Ascending aorta (tissue), 2 donors: ENCODE measurements at regions not wholly inside any gene's neighbourhood (a gene's known extent, or its start where the extent isn't known, plus 50 kb on each side); places are given as distances from the start of the nearest gene placed in this dataset.

Experiments used
- DNase-seq, 2 donors: peaks; one replicate each; pipeline ENCODE4 v3.0.0-alpha.2; 2019; ENCODE audit warnings: low spot score in 2 of 2
- H3K27ac ChIP-seq, 2 donors: fragments of 200-600 bp; sonication (generic); one replicate each; pipeline ENCODE4 v1.5.1; 2016 to 2017; ENCODE audit warnings: mild to moderate bottlenecking in 1 of 2
- H3K27me3 ChIP-seq: fragments of 200-600 bp; sonication (generic); one replicate; pipeline ENCODE4 v1.5.1; 2017
- H3K36me3 ChIP-seq, 2 donors: fragments of 200-600 bp; sonication (generic); one replicate each; pipeline ENCODE4 v1.5.1; 2016
- H3K4me1 ChIP-seq, 2 donors: fragments of 200-600 bp; sonication (generic); one replicate each; pipeline ENCODE4 v1.5.1; 2016 to 2017; ENCODE audit warnings: mild to moderate bottlenecking in 1 of 2
- H3K4me3 ChIP-seq, 2 donors: fragments of 200-600 bp; sonication (generic); one replicate each; pipeline ENCODE4 v1.5.1; 2016 to 2017; ENCODE audit warnings: mild to moderate bottlenecking in 1 of 2
- H3K9me3 ChIP-seq, 2 donors: fragments of 200-600 bp; sonication (generic); one replicate each; pipeline ENCODE4 v1.5.1; 2016
- CTCF ChIP-seq, 3 experiments: fragments of 200-600 bp in 2 of 3; fragments of 450-650 bp in 1 of 3; sonication (generic) in 2 of 3; IDR thresholded peaks; one replicate each; pipeline ENCODE4 v1.5.1; 2016 to 2019; ENCODE audit warnings: antibody characterized with exemption in 3 of 3, mild to moderate bottlenecking in 1 of 3, moderate library complexity in 1 of 3
- intact Hi-C: fragments of 100-400 bp; cut with DNase I; formaldehyde crosslinking; loops from one replicate; pipeline ENCODE4 v1.15.1; 2023

GRCh38 chr2:36178384-36178783, 177.2 kb upstream of the CRIM1 start:
- Histone ChIP-seq H3K36me3 (no peaks in the 10 kb centered on the region), H3K27ac (no peak overlapping the region), H3K27me3 (no peaks in the 10 kb centered on the region), H3K4me3 (no peak overlapping the region), H3K9me3 (no peaks in the 10 kb centered on the region), H3K4me1 (no peaks in the 10 kb centered on the region)
- TF ChIP-seq CTCF (IDR thresholded peaks at IDR 0.05), result no peak
- intact Hi-C loops, result no loop called here
- no peak for DNase-seq

- Histone ChIP-seq H3K9me3 (no peaks in the 10 kb centered on the region), H3K27me3 (no peaks in the 10 kb centered on the region), H3K36me3 (no peaks in the 10 kb centered on the region), H3K27ac (no peak overlapping the region), H3K4me1 (no peaks in the 10 kb centered on the region), H3K4me3 (no peak overlapping the region)
- DNase-seq, result no peak
- TF ChIP-seq CTCF (IDR thresholded peaks at IDR 0.05), result no peak
- intact Hi-C loops, result no loop called here
These were observed 178.3 kb upstream of the CRIM1 start for GRCh38 chr2:36177282-36177681.

GRCh38 chr2:36174920-36175319, 180.7 kb upstream of the CRIM1 start:
- DNase-seq, result no peak
- intact Hi-C loops, result no loop called here
- no peak for TF ChIP-seq CTCF (IDR thresholded peaks at IDR 0.05)
- no peaks in the 10 kb centered on the region for H3K4me1 ChIP-seq
- H3K9me3 ChIP-seq, result no peaks in the 10 kb centered on the region
- no peaks in the 10 kb centered on the region for H3K36me3 ChIP-seq
- no peak overlapping the region for H3K4me3 ChIP-seq
- H3K27ac ChIP-seq, result no peak overlapping the region
- H3K27me3 ChIP-seq, result no peaks in the 10 kb centered on the region

GRCh38 chr2:36173760-36174404, 181.7 kb upstream of the CRIM1 start:
- Histone ChIP-seq H3K4me1 (no peaks in the 10 kb centered on the region), H3K27ac (no peak overlapping the region), H3K27me3 (no peaks in the 10 kb centered on the region), H3K4me3 (no peak overlapping the region), H3K36me3 (no peaks in the 10 kb centered on the region), H3K9me3 (no peaks in the 10 kb centered on the region)
- no peak for TF ChIP-seq CTCF (IDR thresholded peaks at IDR 0.05)
- intact Hi-C loops, result no loop called here
- no peak for DNase-seq

- Histone ChIP-seq H3K27me3 (no peaks in the 10 kb centered on the region), H3K27ac (no peak overlapping the region), H3K4me1 (no peaks in the 10 kb centered on the region), H3K9me3 (no peaks in the 10 kb centered on the region), H3K36me3 (no peaks in the 10 kb centered on the region), H3K4me3 (no peak overlapping the region)
- no peak for TF ChIP-seq CTCF (IDR thresholded peaks at IDR 0.05)
- intact Hi-C loops, result no loop called here
- no peak for DNase-seq
These were observed 182.8 kb upstream of the CRIM1 start for GRCh38 chr2:36172824-36173223.

- no peaks in the 10 kb centered on the region for H3K27me3 ChIP-seq
- no peaks in the 10 kb centered on the region for H3K4me1 ChIP-seq
- TF ChIP-seq CTCF (IDR thresholded peaks at IDR 0.05), result no peak
- no peaks in the 10 kb centered on the region for H3K9me3 ChIP-seq
- H3K36me3 ChIP-seq, result no peaks in the 10 kb centered on the region
- no peak for DNase-seq
- intact Hi-C loops, result no loop called here
- H3K27ac ChIP-seq, result no peak overlapping the region
- no peak overlapping the region for H3K4me3 ChIP-seq
These were observed 184.8 kb upstream of the CRIM1 start for GRCh38 chr2:36170805-36171204.
